Body of pancreas (tissue), 4 donors: ENCODE measurements at regions not wholly inside any gene's neighbourhood (a gene's known extent, or its start where the extent isn't known, plus 50 kb on each side); places are given as distances from the start of the nearest gene placed in this dataset.

Source experiments
- ATAC-seq: fragments of 150-250 bp; one replicate; pipeline ENCODE4 v1.9.1; 2016
- DNase-seq, 4 donors: peaks; one replicate each; pipeline ENCODE4 v3.0.0-alpha.2; 2019
- H3K27ac ChIP-seq, 4 donors: fragments of 200-600 bp; sonication (generic); 1 replicate in 3 of 4; 2 replicates in 1 of 4; pipeline versions ENCODE4 v1.5.1 to v1.6.1; 2016 to 2019; ENCODE audit warnings: mild to moderate bottlenecking in 1 of 4, mixed read lengths in 1 of 4, moderate library complexity in 1 of 4
- H3K27me3 ChIP-seq, 2 donors: fragments of 200-600 bp; sonication (generic); one replicate each; pipeline ENCODE4 v1.6.0; 2016; ENCODE audit warnings: mild to moderate bottlenecking in 1 of 2
- H3K36me3 ChIP-seq, 2 donors: fragments of 200-600 bp; sonication (generic); replicated peaks in 1 of 2; 2 replicates each; pipeline ENCODE4 v1.5.1; 2016; ENCODE audit warnings: low read depth in 2 of 2; ENCODE audit not compliant: insufficient read depth in 1 of 2
- H3K4me1 ChIP-seq: fragments of 200-600 bp; sonication (generic); one replicate; pipeline ENCODE4 v1.6.0; 2016
- H3K4me3 ChIP-seq, 2 donors: fragments of 200-600 bp; sonication (generic); 1 replicate in 1 of 2; 2 replicates in 1 of 2; pipeline ENCODE4 v1.5.1; 2016 to 2019
- H3K9me3 ChIP-seq, 3 donors: fragments of 200-600 bp; sonication (generic); 1 replicate in 2 of 3; 2 replicates in 1 of 3; pipeline ENCODE4 v1.5.1; 2016
- CTCF ChIP-seq, 7 experiments: fragments of 450-650 bp in 4 of 7; fragments of 200-600 bp in 3 of 7; sonication (generic) in 3 of 7; IDR thresholded peaks; one replicate each; pipeline ENCODE4 v1.5.1; 2016 to 2019; ENCODE audit warnings: antibody characterized with exemption in 7 of 7
- POLR2A ChIP-seq, 3 donors: fragments of 450-650 bp; IDR thresholded peaks; one replicate each; pipeline ENCODE4 v1.6.1; 2016; ENCODE audit warnings: antibody characterized with exemption in 3 of 3, mild to moderate bottlenecking in 2 of 3
- WGBS, 2 donors: methylation state at CpG; one replicate each; pipeline ENCODE4 v1.1.5; 2017; 5-methylcytosine and 5-hydroxymethylcytosine counted together
- intact Hi-C: fragments of 100-400 bp; cut with DNase I; formaldehyde crosslinking; loops from one replicate; pipeline ENCODE4 v1.15.1; 2023

- no peaks in the 10 kb centered on the region for H3K27me3 ChIP-seq
- H3K27ac ChIP-seq, result no peak overlapping the region
- H3K9me3 ChIP-seq, result no peaks in the 10 kb centered on the region
- DNase-seq, result no peak
- no peak overlapping the region for H3K4me3 ChIP-seq
- TF ChIP-seq CTCF (IDR thresholded peaks at IDR 0.05) (no peak), POLR2A (IDR thresholded peaks at IDR 0.05) (no peak)
- no peaks in the 10 kb centered on the region for H3K36me3 ChIP-seq
- intact Hi-C loops, result loop anchor here (5.0 to 10.0 kb wide), 2 partner anchors 196 to 743 kb away; no protein-coding TSS in a partner anchor
- no peaks in the 10 kb centered on the region for H3K4me1 ChIP-seq
- ATAC-seq, result no peak
- WGBS, 2 donors, result 20 to 22% methylated on average over 2 of the region's 2 CpGs
Observed at GRCh38 chr16:86018071-86018470, 119.1 kb downstream of the IRF8 start.

DNA sequence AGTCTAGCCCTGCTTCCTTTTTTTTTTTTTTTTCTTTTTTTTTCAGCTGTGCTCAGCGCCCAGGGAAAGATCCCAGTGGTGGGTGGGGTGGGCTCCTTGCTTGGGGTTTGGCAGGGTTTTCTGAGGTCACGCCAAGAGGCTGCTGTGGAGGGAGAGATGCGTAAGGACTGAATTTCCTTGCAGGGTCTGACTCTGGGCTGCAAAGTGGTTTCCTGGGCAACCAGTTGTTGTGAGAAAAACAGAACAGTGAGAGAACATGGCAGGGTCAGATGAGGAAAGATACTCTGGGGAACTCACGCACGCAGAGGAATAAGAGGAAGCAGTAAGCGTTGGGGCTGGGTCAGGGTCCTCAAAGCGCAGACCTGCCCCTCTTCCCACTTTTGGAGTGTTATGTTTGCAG is 119.5 kb downstream of the IRF8 start:
- no peaks in the 10 kb centered on the region for H3K4me1 ChIP-seq
- peaks cover 0 to 3% (median 0%) of the 10 kb centered on the region in 3 donors for H3K9me3 ChIP-seq
- WGBS, 2 donors, result 15 to 29% methylated on average over 7 of the region's 7 CpGs
- H3K4me3 ChIP-seq, result no peak overlapping the region
- DNase-seq, result peak in 2 of 4 donors; percentile 8 to 69
- intact Hi-C loops, result loop anchor here (5.0 to 10.0 kb wide), 2 partner anchors 196 to 744 kb away; no protein-coding TSS in a partner anchor
- no peaks in the 10 kb centered on the region for H3K36me3 ChIP-seq
- TF ChIP-seq CTCF (IDR thresholded peaks at IDR 0.05) (no peak), POLR2A (IDR thresholded peaks at IDR 0.05) (no peak)
- no peaks in the 10 kb centered on the region for H3K27me3 ChIP-seq
- peak; percentile 38 for ATAC-seq
- H3K27ac ChIP-seq, result no peak overlapping the region

DNA sequence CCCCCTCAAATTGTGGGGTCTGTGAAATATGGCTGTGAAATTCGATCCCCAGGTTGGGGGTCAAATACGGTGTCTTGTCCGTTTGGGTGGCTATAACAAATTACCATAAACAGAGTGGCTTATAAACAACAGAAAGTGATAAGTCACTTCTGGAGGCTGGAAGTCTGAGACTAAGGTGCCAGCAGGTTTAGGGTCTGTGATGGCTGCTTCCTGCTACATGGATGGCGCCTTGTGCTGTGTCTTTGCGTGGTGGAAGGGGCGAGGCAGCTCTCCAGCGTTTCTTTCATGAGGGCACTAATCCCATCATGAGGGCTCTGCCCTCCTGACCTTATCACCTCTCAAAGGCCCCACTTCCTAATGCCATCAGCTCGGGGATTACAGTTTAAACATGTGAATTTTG is 120.0 kb downstream of the IRF8 start:
- no peak overlapping the region for H3K4me3 ChIP-seq
- WGBS, 2 donors, result 63 to 64% methylated on average over 8 of the region's 8 CpGs
- TF ChIP-seq POLR2A (IDR thresholded peaks at IDR 0.05) (no peak), CTCF (IDR thresholded peaks at IDR 0.05) (no peak)
- peaks cover 0 to 3% (median 0%) of the 10 kb centered on the region in 3 donors for H3K9me3 ChIP-seq
- H3K4me1 ChIP-seq, result no peaks in the 10 kb centered on the region
- no peaks in the 10 kb centered on the region for H3K27me3 ChIP-seq
- no peak overlapping the region for H3K27ac ChIP-seq
- ATAC-seq (no peak), DNase-seq (no peak)
- intact Hi-C loops, result loop anchor here (5.0 to 10.0 kb wide), 2 partner anchors 197 to 744 kb away; no protein-coding TSS in a partner anchor
- H3K36me3 ChIP-seq, result no peaks in the 10 kb centered on the region

GRCh38 chr16:86019446-86020047 is 120.6 kb downstream of the IRF8 start:
- Histone ChIP-seq H3K4me1 (no peaks in the 10 kb centered on the region), H3K27me3 (no peaks in the 10 kb centered on the region), H3K9me3 (peaks cover 0 to 3% (median 0%) of the 10 kb centered on the region in 3 donors), H3K36me3 (no peaks in the 10 kb centered on the region), H3K4me3 (no peak overlapping the region), H3K27ac (no peak overlapping the region)
- DNase-seq (no peak), ATAC-seq (no peak)
- no peak for TF ChIP-seq POLR2A (IDR thresholded peaks at IDR 0.05)
- intact Hi-C loops, result loop anchor here (5.0 to 10.0 kb wide), 2 partner anchors 197 to 745 kb away; no protein-coding TSS in a partner anchor
- 54 to 57% methylated on average over 12 to 14 of the region's 14 CpGs for whole genome bisulfite sequencing, 2 donors

DNA sequence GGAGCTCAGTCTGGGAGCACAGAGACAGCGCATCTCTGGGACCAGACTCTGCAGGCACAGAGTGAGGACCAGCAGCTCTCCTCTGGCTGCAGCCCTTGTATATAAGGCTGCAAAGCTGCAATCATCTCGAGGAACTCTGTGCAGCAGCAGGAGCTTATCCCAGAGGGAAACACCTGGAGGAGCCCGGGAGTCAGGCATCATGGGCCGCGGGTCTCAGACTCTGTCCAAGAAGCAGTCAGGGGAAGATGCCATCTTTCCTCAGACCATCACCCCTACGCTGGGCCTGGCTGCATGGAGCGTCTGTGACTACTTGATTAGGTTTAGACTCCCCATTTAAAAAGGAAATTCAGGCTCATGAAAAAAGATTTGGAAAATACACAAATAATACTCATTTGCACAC is 122.0 kb downstream of the IRF8 start:
- H3K27ac ChIP-seq, result no peak overlapping the region
- no peaks in the 10 kb centered on the region for H3K36me3 ChIP-seq
- peaks cover 0 to 7% (median 0%) of the 10 kb centered on the region in 3 donors for H3K9me3 ChIP-seq
- ATAC-seq (no peak), DNase-seq (no peak)
- no peaks in the 10 kb centered on the region for H3K27me3 ChIP-seq
- intact Hi-C loops, result no loop called here
- no peak overlapping the region for H3K4me3 ChIP-seq
- TF ChIP-seq POLR2A (IDR thresholded peaks at IDR 0.05), result no peak
- no peak for TF ChIP-seq CTCF (IDR thresholded peaks at IDR 0.05)
- 75 to 76% methylated on average over 7 of the region's 7 CpGs for WGBS, 2 donors
- no peaks in the 10 kb centered on the region for H3K4me1 ChIP-seq
